Adrenal gland (tissue), 9 donors: ENCODE measurements at regions not wholly inside any gene's neighbourhood (a gene's known extent, or its start where the extent isn't known, plus 50 kb on each side); places are given as distances from the start of the nearest gene placed in this dataset.

Experiments used
- DNase-seq, 7 donors: peaks; one replicate each; pipeline ENCODE4 v3.0.0-alpha.2; 2019 to 2020
- H3K27ac ChIP-seq, 5 donors: fragments of 200-600 bp; sonication (generic) in 4 of 5; 1 replicate in 3 of 5; 2 replicates in 2 of 5; pipeline versions ENCODE4 v1.5.1 to v1.8.0; 2016 to 2020; ENCODE audit warnings: mild to moderate bottlenecking in 1 of 5
- H3K27me3 ChIP-seq: fragments of 200-600 bp; 2 replicates; pipeline ENCODE4 v1.8.0; 2021
- H3K36me3 ChIP-seq, 2 donors: fragments of 200-600 bp; replicated peaks in 1 of 2; 1 replicate in 1 of 2; 2 replicates in 1 of 2; pipeline versions ENCODE4 v1.5.1 to v1.8.0; 2018 to 2022
- H3K4me1 ChIP-seq, 2 donors: fragments of 200-600 bp; replicated peaks in 1 of 2; 1 replicate in 1 of 2; 2 replicates in 1 of 2; pipeline versions ENCODE4 v1.5.1 to v1.8.0; 2018 to 2021
- H3K4me3 ChIP-seq, 4 donors: fragments of 200-600 bp; sonication (generic) in 3 of 4; one replicate each; pipeline ENCODE4 v1.5.1; 2016 to 2018
- H3K9me3 ChIP-seq, 3 donors: fragments of 200-600 bp; sonication (generic) in 1 of 3; replicated peaks in 1 of 3; 1 replicate in 2 of 3; 2 replicates in 1 of 3; pipeline versions ENCODE4 v1.5.1 to v1.8.0; 2016 to 2021
- POLR2A ChIP-seq, 2 donors: fragments of 450-650 bp; IDR thresholded peaks; one replicate each; pipeline ENCODE4 v1.6.1; 2017; ENCODE audit warnings: antibody characterized with exemption in 2 of 2, mild to moderate bottlenecking in 2 of 2, moderate library complexity in 1 of 2
- WGBS, 4 donors: extraction: QIAGEN DNeasy Blood & Tissue Kit in 2 of 4; methylation state at CpG; one replicate each; pipeline versions ENCODE4 v1.1.5 to v1.1.7; 2013 to 2017; 5-methylcytosine and 5-hydroxymethylcytosine counted together
- intact Hi-C, 2 donors: fragments of 100-400 bp; cut with DNase I; formaldehyde crosslinking; loops; one replicate each; pipeline versions ENCODE4 v1.14.1 to v1.15.0; 2022 to 2023
- TF ChIP-seq, protein P1 (sequence below), 6 experiments: fragments of 450-650 bp in 4 of 6; fragments of 200-600 bp in 2 of 6; sonication (generic) in 1 of 6; IDR thresholded peaks; 1 replicate in 5 of 6; 2 replicates in 1 of 6; pipeline versions ENCODE4 v1.5.1 to v1.8.0; 2016 to 2021; ENCODE audit warnings: antibody characterized with exemption in 6 of 6, mild to moderate bottlenecking in 2 of 6, moderate library complexity in 1 of 6
- donor health status: healthy with polysubstance abuse.
- donor health status: Bipolar disorder and iron deficiency.
- donor health status: DM: yes; HTN: yes; CAD: no.
- donor health status: DM: no; HTN: no; CAD: no.
- donor health status: DM: no; HTN: no; CAD: no.

DNA sequence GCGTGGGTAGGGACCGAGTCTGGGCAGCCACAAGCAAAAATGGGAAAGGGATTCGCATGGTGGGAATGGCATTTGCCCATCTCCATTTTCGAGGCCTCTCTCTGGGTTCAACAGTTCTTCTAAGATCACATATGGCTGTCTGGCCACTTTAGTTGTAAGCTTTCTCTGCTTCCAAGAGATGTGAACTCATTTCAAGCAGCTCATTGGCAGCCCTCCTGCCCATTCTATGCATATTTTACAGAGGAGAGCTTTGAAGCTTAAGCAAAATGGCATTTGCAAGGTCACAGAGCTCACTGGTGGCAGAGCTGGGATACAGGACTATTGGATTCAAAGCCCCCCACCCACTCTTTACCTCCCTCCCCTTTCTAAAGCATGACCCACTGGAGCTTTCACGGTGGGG, 93.7 kb downstream of the HHIPL2 start:
- WGBS, 4 donors, result 78 to 93% (median 85%) methylated on average over 5 of the region's 5 CpGs
- Histone ChIP-seq H3K27ac (no peak overlapping the region), H3K27me3 (no peaks in the 10 kb centered on the region), H3K36me3 (no peaks in the 10 kb centered on the region), H3K4me1 (no peaks in the 10 kb centered on the region), H3K9me3 (peaks cover 0 to 4% (median 0%) of the 10 kb centered on the region in 3 donors), H3K4me3 (no peak overlapping the region)
- DNase-seq, result no peak
- intact Hi-C loops, result loop anchor here (5.0 to 10.0 kb wide), 2 partner anchors 357 to 909 kb away; no protein-coding TSS in a partner anchor
- no peak for TF ChIP-seq POLR2A (IDR thresholded peaks at IDR 0.05)
- TF ChIP-seq, protein P1, sequence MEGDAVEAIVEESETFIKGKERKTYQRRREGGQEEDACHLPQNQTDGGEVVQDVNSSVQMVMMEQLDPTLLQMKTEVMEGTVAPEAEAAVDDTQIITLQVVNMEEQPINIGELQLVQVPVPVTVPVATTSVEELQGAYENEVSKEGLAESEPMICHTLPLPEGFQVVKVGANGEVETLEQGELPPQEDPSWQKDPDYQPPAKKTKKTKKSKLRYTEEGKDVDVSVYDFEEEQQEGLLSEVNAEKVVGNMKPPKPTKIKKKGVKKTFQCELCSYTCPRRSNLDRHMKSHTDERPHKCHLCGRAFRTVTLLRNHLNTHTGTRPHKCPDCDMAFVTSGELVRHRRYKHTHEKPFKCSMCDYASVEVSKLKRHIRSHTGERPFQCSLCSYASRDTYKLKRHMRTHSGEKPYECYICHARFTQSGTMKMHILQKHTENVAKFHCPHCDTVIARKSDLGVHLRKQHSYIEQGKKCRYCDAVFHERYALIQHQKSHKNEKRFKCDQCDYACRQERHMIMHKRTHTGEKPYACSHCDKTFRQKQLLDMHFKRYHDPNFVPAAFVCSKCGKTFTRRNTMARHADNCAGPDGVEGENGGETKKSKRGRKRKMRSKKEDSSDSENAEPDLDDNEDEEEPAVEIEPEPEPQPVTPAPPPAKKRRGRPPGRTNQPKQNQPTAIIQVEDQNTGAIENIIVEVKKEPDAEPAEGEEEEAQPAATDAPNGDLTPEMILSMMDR (IDR thresholded peaks at IDR 0.05), result no peak

DNA sequence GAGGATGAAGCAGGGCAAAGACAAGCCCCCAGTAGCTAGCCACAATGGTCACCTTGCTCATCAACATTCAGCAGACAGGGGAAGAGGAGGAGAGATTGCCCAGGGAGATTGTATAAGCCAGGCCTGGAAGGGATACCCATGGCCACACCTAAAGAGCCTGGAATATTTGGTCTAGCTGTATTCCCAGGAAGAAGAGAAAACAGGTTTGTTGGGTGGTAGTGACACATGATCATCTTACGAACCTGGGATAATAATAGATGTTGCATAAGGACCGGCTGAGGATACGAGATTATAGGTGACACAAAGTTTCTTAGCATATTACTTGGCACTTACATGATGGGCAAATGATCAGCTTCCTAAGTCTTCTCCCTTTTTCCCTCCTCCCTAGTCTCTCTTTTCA, 95.9 kb downstream of the HHIPL2 start:
- Histone ChIP-seq H3K27me3 (no peaks in the 10 kb centered on the region), H3K4me1 (no peaks in the 10 kb centered on the region), H3K4me3 (no peak overlapping the region), H3K36me3 (no peaks in the 10 kb centered on the region), H3K9me3 (no peaks in the 10 kb centered on the region), H3K27ac (no peak overlapping the region)
- intact Hi-C loops, result loop anchor here (5.0 to 10.0 kb wide), 2 partner anchors 355 to 907 kb away; no protein-coding TSS in a partner anchor
- no peak for DNase-seq
- TF ChIP-seq, protein P1 (IDR thresholded peaks at IDR 0.05), result no peak
- no peak for TF ChIP-seq POLR2A (IDR thresholded peaks at IDR 0.05)
- WGBS, 4 donors, result 75 to 89% (median 85%) methylated on average over 3 of the region's 3 CpGs

- no peaks in the 10 kb centered on the region for H3K9me3 ChIP-seq
- H3K4me1 ChIP-seq, result no peaks in the 10 kb centered on the region
- no peak overlapping the region for H3K27ac ChIP-seq
- DNase-seq, result no peak
- no peaks in the 10 kb centered on the region for H3K27me3 ChIP-seq
- TF ChIP-seq POLR2A (IDR thresholded peaks at IDR 0.05), result no peak
- TF ChIP-seq, protein P1 (IDR thresholded peaks at IDR 0.05), result no peak
- no peak overlapping the region for H3K4me3 ChIP-seq
- H3K36me3 ChIP-seq, result no peaks in the 10 kb centered on the region
- WGBS, 4 donors, result 73 to 84% (median 77%) methylated on average over 2 of the region's 2 CpGs
- intact Hi-C loops, result no loop called here
Observed at GRCh38 chr1:222443566-222443965, 104.3 kb downstream of the HHIPL2 start.

DNA sequence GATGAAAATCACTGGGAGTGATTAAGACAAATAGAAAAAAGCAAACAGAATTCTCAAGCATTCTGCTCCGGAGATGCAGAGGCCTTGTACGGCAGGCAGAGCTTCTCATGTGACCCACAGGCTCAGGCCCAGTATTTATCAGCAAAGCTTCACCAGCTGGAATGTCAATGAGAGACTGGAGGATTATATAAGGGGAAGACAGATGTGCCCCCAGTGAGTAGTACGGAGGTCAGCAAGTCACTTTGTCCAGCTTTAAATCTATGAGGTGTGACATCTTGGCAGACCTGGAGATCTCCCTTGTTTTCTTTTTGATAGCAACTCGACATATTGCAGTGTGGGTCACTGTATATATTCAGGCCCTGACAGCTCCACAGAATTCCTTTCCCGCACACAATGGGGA, 106.8 kb downstream of the HHIPL2 start:
- no peak overlapping the region for H3K27ac ChIP-seq
- intact Hi-C loops, result no loop called here
- H3K9me3 ChIP-seq, result no peaks in the 10 kb centered on the region
- H3K4me3 ChIP-seq, result no peak overlapping the region
- no peaks in the 10 kb centered on the region for H3K36me3 ChIP-seq
- no peaks in the 10 kb centered on the region for H3K27me3 ChIP-seq
- 62 to 72% (median 67%) methylated on average over 5 of the region's 5 CpGs for WGBS, 4 donors
- no peak for TF ChIP-seq POLR2A (IDR thresholded peaks at IDR 0.05)
- TF ChIP-seq, protein P1 (IDR thresholded peaks at IDR 0.05), result no peak
- no peak for DNase-seq
- no peaks in the 10 kb centered on the region for H3K4me1 ChIP-seq
